ENCODE measurements at regions not wholly inside any gene's neighbourhood (a gene's known extent, or its start where the extent isn't known, plus 50 kb on each side); places are given as distances from the start of the nearest gene placed in this dataset.

- no peak for DNase-seq
- H3K27ac ChIP-seq = no peak overlapping the region
- H3K4me3 ChIP-seq = no peak overlapping the region
- H3K27me3 ChIP-seq = no peaks in the 10 kb centered on the region
- H3K9me3 ChIP-seq = no peaks in the 10 kb centered on the region
- intact Hi-C loops (cut with DNase I; ENCODE audit: low total_unique reads) = no loop called here
- TF ChIP-seq CTCF (IDR thresholded peaks at IDR 0.05) (no peak), POLR2A (IDR thresholded peaks at IDR 0.05) (no peak)
- no peaks in the 10 kb centered on the region for H3K4me1 ChIP-seq
- WGBS, 2 donors = 41 to 55% methylated on average over 3 of the region's 3 CpGs
- H3K36me3 ChIP-seq (ENCODE audit: low read depth, missing control alignments) = no peaks in the 10 kb centered on the region
Observed at GRCh38 chr4:157459785-157460184, 239.3 kb downstream of the GRIA2 start.

- H3K4me3 ChIP-seq = no peak overlapping the region
- H3K27ac ChIP-seq = no peak overlapping the region
- TF ChIP-seq POLR2A (IDR thresholded peaks at IDR 0.05) (no peak), CTCF (IDR thresholded peaks at IDR 0.05) (no peak)
- DNase-seq = no peak
- no peaks in the 10 kb centered on the region for H3K9me3 ChIP-seq
- 69 to 77% methylated on average over 3 of the region's 3 CpGs for WGBS, 2 donors
- no peaks in the 10 kb centered on the region for H3K36me3 ChIP-seq (ENCODE audit: low read depth, missing control alignments)
- no peaks in the 10 kb centered on the region for H3K4me1 ChIP-seq
- H3K27me3 ChIP-seq = no peaks in the 10 kb centered on the region
- intact Hi-C loops (cut with DNase I; ENCODE audit: low total_unique reads) = no loop called here
Observed at GRCh38 chr4:157447195-157447594, 226.7 kb downstream of the GRIA2 start.

- TF ChIP-seq POLR2A (IDR thresholded peaks at IDR 0.05) (no peak), CTCF (IDR thresholded peaks at IDR 0.05) (no peak)
- Histone ChIP-seq H3K4me3 (no peak overlapping the region), H3K27me3 (no peaks in the 10 kb centered on the region), H3K9me3 (no peaks in the 10 kb centered on the region), H3K27ac (no peak overlapping the region), H3K4me1 (no peaks in the 10 kb centered on the region), H3K36me3 (ENCODE audit: low read depth, missing control alignments) (no peaks in the 10 kb centered on the region)
- WGBS, 2 donors = 60 to 70% methylated on average over 3 to 9 of the region's 9 CpGs
- intact Hi-C loops (cut with DNase I; ENCODE audit: low total_unique reads) = no loop called here
- no peak for DNase-seq
Observed at GRCh38 chr4:157444014-157444413, 223.5 kb downstream of the GRIA2 start.

GRCh38 chr4:157443537-157443936, 223.0 kb downstream of the GRIA2 start:
- Histone ChIP-seq H3K4me3 (no peak overlapping the region), H3K4me1 (no peaks in the 10 kb centered on the region), H3K27me3 (no peaks in the 10 kb centered on the region), H3K36me3 (ENCODE audit: low read depth, missing control alignments) (no peaks in the 10 kb centered on the region), H3K9me3 (no peaks in the 10 kb centered on the region), H3K27ac (no peak overlapping the region)
- 65 to 80% methylated on average over 2 to 5 of the region's 5 CpGs for WGBS, 2 donors
- no peak for TF ChIP-seq CTCF (IDR thresholded peaks at IDR 0.05)
- no peak for TF ChIP-seq POLR2A (IDR thresholded peaks at IDR 0.05)
- intact Hi-C loops (cut with DNase I; ENCODE audit: low total_unique reads) = no loop called here
- DNase-seq = no peak

- Histone ChIP-seq H3K27ac (no peak overlapping the region), H3K27me3 (no peaks in the 10 kb centered on the region), H3K9me3 (no peaks in the 10 kb centered on the region), H3K4me3 (no peak overlapping the region), H3K36me3 (ENCODE audit: low read depth, missing control alignments) (no peaks in the 10 kb centered on the region), H3K4me1 (no peaks in the 10 kb centered on the region)
- intact Hi-C loops (cut with DNase I; ENCODE audit: low total_unique reads) = no loop called here
- DNase-seq = no peak
- TF ChIP-seq CTCF (IDR thresholded peaks at IDR 0.05) (no peak), POLR2A (IDR thresholded peaks at IDR 0.05) (no peak)
- WGBS, 2 donors = 90 to 95% methylated on average over 4 of the region's 4 CpGs
Observed at GRCh38 chr4:157425897-157426296, 205.4 kb downstream of the GRIA2 start.

Data from testis (tissue), 2 donors.